ENCODE measurements at regions not wholly inside any gene's neighbourhood (a gene's known extent, or its start where the extent isn't known, plus 50 kb on each side); places are given as distances from the start of the nearest gene placed in this dataset.
"Not testable (repeated sequence)": the region's sequence is repeated elsewhere in the genome, so short reads cannot be mapped to it uniquely, and the experiment has no call there.

DNA sequence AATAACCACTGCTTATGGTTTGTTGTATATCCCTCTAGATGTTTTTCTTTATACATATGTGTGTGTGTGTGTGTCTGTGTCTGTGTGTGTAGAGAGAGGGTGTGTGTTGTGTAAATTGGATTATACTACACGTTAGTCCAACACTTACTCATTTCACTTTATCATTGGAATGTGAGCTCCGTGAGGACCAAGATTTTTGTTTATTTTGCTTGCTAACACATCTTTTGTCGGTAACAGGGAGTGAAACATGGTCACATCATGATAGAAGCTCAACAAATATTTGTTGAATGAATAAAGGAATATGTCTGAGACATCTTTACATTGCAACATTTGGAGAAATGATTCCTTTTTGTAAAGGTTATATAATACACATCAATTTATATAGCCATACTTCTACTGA, 94.2 kb upstream of the ADORA2B start:
- TF ChIP-seq, protein P1, sequence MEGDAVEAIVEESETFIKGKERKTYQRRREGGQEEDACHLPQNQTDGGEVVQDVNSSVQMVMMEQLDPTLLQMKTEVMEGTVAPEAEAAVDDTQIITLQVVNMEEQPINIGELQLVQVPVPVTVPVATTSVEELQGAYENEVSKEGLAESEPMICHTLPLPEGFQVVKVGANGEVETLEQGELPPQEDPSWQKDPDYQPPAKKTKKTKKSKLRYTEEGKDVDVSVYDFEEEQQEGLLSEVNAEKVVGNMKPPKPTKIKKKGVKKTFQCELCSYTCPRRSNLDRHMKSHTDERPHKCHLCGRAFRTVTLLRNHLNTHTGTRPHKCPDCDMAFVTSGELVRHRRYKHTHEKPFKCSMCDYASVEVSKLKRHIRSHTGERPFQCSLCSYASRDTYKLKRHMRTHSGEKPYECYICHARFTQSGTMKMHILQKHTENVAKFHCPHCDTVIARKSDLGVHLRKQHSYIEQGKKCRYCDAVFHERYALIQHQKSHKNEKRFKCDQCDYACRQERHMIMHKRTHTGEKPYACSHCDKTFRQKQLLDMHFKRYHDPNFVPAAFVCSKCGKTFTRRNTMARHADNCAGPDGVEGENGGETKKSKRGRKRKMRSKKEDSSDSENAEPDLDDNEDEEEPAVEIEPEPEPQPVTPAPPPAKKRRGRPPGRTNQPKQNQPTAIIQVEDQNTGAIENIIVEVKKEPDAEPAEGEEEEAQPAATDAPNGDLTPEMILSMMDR (IDR thresholded peaks at IDR 0.05; ENCODE audit: low read depth, low read length), result not testable (repeated sequence)
- not testable (repeated sequence) for TF ChIP-seq EZH2phosphoT487 (IDR thresholded peaks at IDR 0.05; ENCODE audit: low read depth)

All from OCI-LY3 (cell line).